HepG2 (cell line): ENCODE measurements at regions not wholly inside any gene's neighbourhood (a gene's known extent, or its start where the extent isn't known, plus 50 kb on each side); places are given as distances from the start of the nearest gene placed in this dataset.

Source experiments
- ATAC-seq: fragments of 200-7000 bp; cut with Tn5 transposase; 3 replicates; pipeline ENCODE4 v1.9.1; 2020; ENCODE audit warnings: mild to moderate bottlenecking, moderate library complexity
- BruUV-seq: library from RNA; stranded (reverse); fragments of 400-500 nt; replicated peaks from 2 replicates; lab custom pipeline; 2021; lab: Mats Ljungman, UMichigan
- CTCF ChIA-PET: fragments of 300-600 bp; formaldehyde crosslinking; extraction: SDS; loops from one replicate; lab custom pipeline; 2021; ENCODE audit warnings: low total read pairs, inconsistent platforms, low intra/inter-chr PET ratio; lab: Yijun Ruan, JAX
- POLR2A ChIA-PET: fragments of 350-600 bp; sonication (Branson Sonifier 250); formaldehyde crosslinking; loops from one replicate; lab custom pipeline; 2020; ENCODE audit warnings: antibody characterized with exemption, inconsistent platforms; lab: Yijun Ruan, JAX
- DNase-seq: peaks from one replicate; pipeline ENCODE4 v3.0.0-alpha.2; 2015; ENCODE audit warnings: low spot score
- FAIRE-seq: peaks from 3 replicates; lab custom pipeline; 2011; peaks lifted over from hg19 to GRCh38; lab: Jason Lieb, UNC
- H2AFZ ChIP-seq: one replicate; pipeline ENCODE4 v1.6.1; 2011; ENCODE audit warnings: low read length, inconsistent platforms
- H3K27ac ChIP-seq: fragments of 300-600 bp; 3 replicates; pipeline ENCODE4 v1.8.0; 2011; ENCODE audit warnings: mixed run types, mild to moderate bottlenecking, mixed read lengths, low read length, inconsistent platforms; ENCODE audit not compliant: insufficient read depth; ENCODE audit errors: extremely low read length
- H3K27me3 ChIP-seq, 2 experiments: fragments of 200-600 bp in 1 of 2; 2 replicates in 1 of 2; 3 replicates in 1 of 2; pipeline versions ENCODE4 v1.6.0 to v1.8.0; 2011; ENCODE audit warnings: low read length in 2 of 2, mild to moderate bottlenecking in 2 of 2, moderate library complexity in 2 of 2, inconsistent platforms in 1 of 2; ENCODE audit not compliant: insufficient read depth in 2 of 2, control insufficient read depth in 1 of 2
- H3K36me3 ChIP-seq, 2 experiments: fragments of 200-600 bp in 1 of 2; replicated peaks in 1 of 2; 2 replicates in 1 of 2; 3 replicates in 1 of 2; pipeline versions ENCODE4 v1.5.1 to v1.8.0; 2011; ENCODE audit warnings: low read length in 2 of 2, inconsistent platforms in 1 of 2; ENCODE audit not compliant: insufficient read depth in 2 of 2, control insufficient read depth in 1 of 2
- H3K4me1 ChIP-seq: 2 replicates; pipeline ENCODE4 v1.5.1; 2012; ENCODE audit warnings: low read length, inconsistent platforms; ENCODE audit not compliant: insufficient read depth
- H3K4me2 ChIP-seq: 2 replicates; pipeline ENCODE4 v1.6.0; 2011; ENCODE audit warnings: low read depth, low read length, inconsistent platforms
- H3K4me3 ChIP-seq, 3 experiments: fragments of 200-600 bp in 1 of 3; sonication (generic), shearing (Covaris generic) in 1 of 3; replicated peaks in 1 of 3; 2 replicates each; pipeline ENCODE4 v1.5.1; 2011 to 2016; ENCODE audit warnings: low read length in 3 of 3, inconsistent platforms in 2 of 3, low read depth in 2 of 3, mild to moderate bottlenecking in 2 of 3, control low read depth in 1 of 3, mixed read lengths in 1 of 3; ENCODE audit not compliant: insufficient read depth in 1 of 3
- H3K79me2 ChIP-seq: one replicate; pipeline ENCODE4 v1.6.1; 2011; ENCODE audit warnings: low read length, inconsistent platforms; ENCODE audit not compliant: insufficient read depth
- H3K9ac ChIP-seq: 2 replicates; pipeline ENCODE4 v1.6.0; 2011; ENCODE audit warnings: mild to moderate bottlenecking, low read depth, low read length, inconsistent platforms; ENCODE audit not compliant: insufficient read depth
- H3K9me3 ChIP-seq: 2 replicates; pipeline ENCODE4 v1.5.1; 2012; ENCODE audit warnings: mild to moderate bottlenecking, low read length
- H4K20me1 ChIP-seq: 2 replicates; pipeline ENCODE4 v1.6.0; 2011; ENCODE audit warnings: inconsistent platforms, mild to moderate bottlenecking, low read length, moderate library complexity; ENCODE audit not compliant: insufficient read depth
- ATAD3A ChIP-seq: sonication (generic); formaldehyde crosslinking; IDR thresholded peaks from 2 replicates; pipeline ENCODE4 v1.4.0; 2020; ENCODE audit warnings: missing genetic modification reagents
- CCDC6 ChIP-seq: sonication (generic); formaldehyde crosslinking; IDR thresholded peaks from 2 replicates; pipeline ENCODE4 v1.8.1; 2022; ENCODE audit warnings: mild to moderate bottlenecking, missing genetic modification reagents, moderate library complexity
- EED ChIP-seq: sonication (generic); formaldehyde crosslinking; IDR thresholded peaks from 2 replicates; pipeline ENCODE4 v1.5.0; 2020; ENCODE audit warnings: mild to moderate bottlenecking, missing genetic modification reagents
- ELF1 ChIP-seq: sonication (generic); formaldehyde crosslinking; IDR thresholded peaks from 2 replicates; pipeline ENCODE4 v1.4.0; 2020; ENCODE audit warnings: missing genetic modification reagents
- KDM1A ChIP-seq: IDR thresholded peaks from 2 replicates; pipeline ENCODE4 v1.6.1; 2016; ENCODE audit warnings: missing compliant biosample characterization
- KLF13 ChIP-seq: sonication (generic); formaldehyde crosslinking; IDR thresholded peaks from 2 replicates; pipeline ENCODE4 v1.4.0; 2020; ENCODE audit warnings: mild to moderate bottlenecking, missing genetic modification reagents
- SRSF4 ChIP-seq: fragments of 200-400 bp; formaldehyde crosslinking; IDR thresholded peaks from one replicate; pipeline ENCODE4 v1.6.1; 2018; ENCODE audit warnings: mild to moderate bottlenecking, low read depth, low read length, moderate library complexity; ENCODE audit not compliant: poor library complexity, severe bottlenecking
- TFAP4 ChIP-seq: sonication (generic); IDR thresholded peaks from 2 replicates; pipeline ENCODE4 v1.6.1; 2016; ENCODE audit warnings: low read depth, borderline replicate concordance
- UBTF ChIP-seq: sonication (generic); formaldehyde crosslinking; IDR thresholded peaks from 2 replicates; pipeline ENCODE4 v1.4.0; 2020; ENCODE audit warnings: mild to moderate bottlenecking, missing genetic modification reagents
- ZNF142 ChIP-seq: sonication (generic); formaldehyde crosslinking; IDR thresholded peaks from 2 replicates; pipeline ENCODE4 v1.4.0; 2020; ENCODE audit warnings: missing genetic modification reagents
- ZNF496 ChIP-seq: sonication (generic); formaldehyde crosslinking; IDR thresholded peaks from 2 replicates; pipeline ENCODE4 v1.8.1; 2023; ENCODE audit warnings: mild to moderate bottlenecking, moderate library complexity, missing genetic modification reagents; ENCODE audit not compliant: insufficient replicate concordance
- WGBS: methylation state at CpG from one replicate; pipeline ENCODE4 v1.1.6; 2017; ENCODE audit warnings: low lambda C conversion rate; 5-methylcytosine and 5-hydroxymethylcytosine counted together
- in situ Hi-C: cut with HindIII; loops from 2 replicates; pipeline ENCODE4 v1.10.0; 2017; ENCODE audit warnings: low pct_unique_long_range_greater_than_20kb; ENCODE audit not compliant: extremely low pct_ligation_motif_present
- intact Hi-C: fragments of 100-400 bp; cut with micrococcal nuclease; formaldehyde crosslinking; loops from one replicate; pipeline ENCODE4 v1.10.0; 2022; ENCODE audit not compliant: unreplicated experiment

GRCh38 chr10:84944187-84944586, 615.8 kb downstream of the CCSER2 start:
- Histone ChIP-seq H3K4me3 (no peak overlapping the region), H4K20me1 (no peaks in the 10 kb centered on the region), H3K27me3 (no peaks in the 10 kb centered on the region), H2AFZ (no peak overlapping the region), H3K4me2 (no peak overlapping the region), H3K9me3 (no peaks in the 10 kb centered on the region), H3K36me3 (no peaks in the 10 kb centered on the region), H3K9ac (no peak overlapping the region), H3K27ac (no peak overlapping the region), H3K4me1 (no peaks in the 10 kb centered on the region), H3K79me2 (no peaks in the 10 kb centered on the region)
- CTCF ChIA-PET, result no interaction called here
- in situ Hi-C loops (no loop called here), intact Hi-C loops (no loop called here)
- DNase-seq, result no peak
- no TSS peak for BruUV-seq
- 0% methylated on average over 1 of the region's 1 CpG for WGBS
- no peak for FAIRE-seq
- POLR2A ChIA-PET, result no interaction called here
- ATAC-seq, result no peak
- no peak for TF ChIP-seq ZNF142 (CRISPR knock-in tag)

GRCh38 chr10:84945791-84946190, 617.4 kb downstream of the CCSER2 start:
- POLR2A ChIA-PET, result no interaction called here
- no peak for ATAC-seq
- intact Hi-C loops, result no loop called here
- TF ChIP-seq KDM1A (CRISPR knock-in tag), result no peak
- TF ChIP-seq EED, result no peak
- TF ChIP-seq CCDC6, result no peak
- no peak for TF ChIP-seq KLF13 (CRISPR knock-in tag)
- no peak for TF ChIP-seq ATAD3A (CRISPR knock-in tag)
- TF ChIP-seq TFAP4, result no peak
- no peak for TF ChIP-seq ELF1 (CRISPR knock-in tag)
- TF ChIP-seq ZNF496 (CRISPR knock-in tag), result no peak
- TF ChIP-seq UBTF (CRISPR knock-in tag), result no peak
- TF ChIP-seq SRSF4, result no peak

More at GRCh38 chr10:84945791-84946190, 617.4 kb downstream of the CCSER2 start:
- no peak overlapping the region for H3K4me2 ChIP-seq
- no peaks in the 10 kb centered on the region for H3K4me1 ChIP-seq
- no peak overlapping the region for H3K9ac ChIP-seq
- H4K20me1 ChIP-seq, result no peaks in the 10 kb centered on the region
- H3K27me3 ChIP-seq, result no peaks in the 10 kb centered on the region
- in situ Hi-C loops, result no loop called here
- FAIRE-seq (no peak), DNase-seq (no peak)
- no peak overlapping the region for H3K4me3 ChIP-seq
- H3K27ac ChIP-seq, result no peak overlapping the region
- H3K79me2 ChIP-seq, result no peaks in the 10 kb centered on the region
- CTCF ChIA-PET, result no interaction called here
- H2AFZ ChIP-seq, result no peak overlapping the region
- no peaks in the 10 kb centered on the region for H3K9me3 ChIP-seq
- H3K36me3 ChIP-seq, result no peaks in the 10 kb centered on the region
- WGBS, result 0% methylated on average over 1 of the region's 1 CpG
- BruUV-seq, result no TSS peak
